Testis (tissue), 2 donors: ENCODE measurements at regions not wholly inside any gene's neighbourhood (a gene's known extent, or its start where the extent isn't known, plus 50 kb on each side); places are given as distances from the start of the nearest gene placed in this dataset.

Experiments used
- DNase-seq: peaks from one replicate; pipeline ENCODE4 v3.0.0-alpha.2; 2019
- H3K27ac ChIP-seq, 2 donors: fragments of 200-600 bp; sonication (generic); one replicate each; pipeline ENCODE4 v1.5.1; 2019
- H3K27me3 ChIP-seq: fragments of 200-600 bp; sonication (generic); one replicate; pipeline ENCODE4 v1.5.1; 2019
- H3K36me3 ChIP-seq: fragments of 200-600 bp; sonication (generic); one replicate; pipeline ENCODE4 v1.5.1; 2017; ENCODE audit warnings: low read depth; ENCODE audit errors: missing control alignments
- H3K4me1 ChIP-seq: fragments of 200-600 bp; sonication (generic); one replicate; pipeline ENCODE4 v1.5.1; 2019
- H3K4me3 ChIP-seq, 2 donors: fragments of 200-600 bp; sonication (generic); one replicate each; pipeline ENCODE4 v1.5.1; 2017 to 2019
- H3K9me3 ChIP-seq: fragments of 200-600 bp; sonication (generic); one replicate; pipeline ENCODE4 v1.5.1; 2017
- CTCF ChIP-seq, 3 experiments: fragments of 450-650 bp in 2 of 3; fragments of 200-600 bp in 1 of 3; sonication (generic) in 1 of 3; IDR thresholded peaks; one replicate each; pipeline ENCODE4 v1.5.1; 2016 to 2019; ENCODE audit warnings: antibody characterized with exemption in 3 of 3, mild to moderate bottlenecking in 2 of 3, moderate library complexity in 1 of 3
- POLR2A ChIP-seq: fragments of 450-650 bp; IDR thresholded peaks from one replicate; pipeline ENCODE4 v1.6.1; 2017; ENCODE audit warnings: antibody characterized with exemption, mild to moderate bottlenecking, moderate library complexity
- WGBS, 2 donors: methylation state at CpG; one replicate each; pipeline ENCODE4 v1.1.5; 2018; 5-methylcytosine and 5-hydroxymethylcytosine counted together
- intact Hi-C: fragments of 100-400 bp; cut with DNase I; formaldehyde crosslinking; loops from one replicate; pipeline ENCODE4 v1.15.1; 2023; ENCODE audit warnings: low total_unique reads

- 95 to 97% methylated on average over 4 of the region's 4 CpGs for WGBS, 2 donors
- H3K4me3 ChIP-seq: no peak overlapping the region
- intact Hi-C loops: no loop called here
- H3K27me3 ChIP-seq: no peaks in the 10 kb centered on the region
- TF ChIP-seq POLR2A (no peak), CTCF (IDR thresholded peaks at IDR 0.05) (no peak)
- no peaks in the 10 kb centered on the region for H3K9me3 ChIP-seq
- no peak for DNase-seq
- no peak overlapping the region for H3K27ac ChIP-seq
- no peaks in the 10 kb centered on the region for H3K4me1 ChIP-seq
- no peaks in the 10 kb centered on the region for H3K36me3 ChIP-seq
Measured at GRCh38 chr10:32156031-32156495, 99.8 kb upstream of the KIF5B start.

GRCh38 chr10:32155075-32155516 lies 98.9 kb upstream of the KIF5B start:
- no peak overlapping the region for H3K4me3 ChIP-seq
- peak; percentile 23 for DNase-seq
- H3K36me3 ChIP-seq: no peaks in the 10 kb centered on the region
- H3K27me3 ChIP-seq: no peaks in the 10 kb centered on the region
- no peak for TF ChIP-seq POLR2A
- TF ChIP-seq CTCF (IDR thresholded peaks at IDR 0.05): no peak
- H3K27ac ChIP-seq: no peak overlapping the region
- no peaks in the 10 kb centered on the region for H3K4me1 ChIP-seq
- H3K9me3 ChIP-seq: no peaks in the 10 kb centered on the region
- intact Hi-C loops: no loop called here
- WGBS, 2 donors: 52 to 67% methylated on average over 2 of the region's 2 CpGs

GRCh38 chr10:32153931-32154330 lies 97.7 kb upstream of the KIF5B start:
- Histone ChIP-seq H3K4me1 (no peaks in the 10 kb centered on the region), H3K4me3 (no peak overlapping the region), H3K27ac (no peak overlapping the region), H3K9me3 (no peaks in the 10 kb centered on the region), H3K27me3 (no peaks in the 10 kb centered on the region), H3K36me3 (no peaks in the 10 kb centered on the region)
- TF ChIP-seq POLR2A (no peak), CTCF (IDR thresholded peaks at IDR 0.05) (no peak)
- WGBS, 2 donors: 89 to 100% methylated on average over 1 of the region's 1 CpG
- no peak for DNase-seq
- intact Hi-C loops: no loop called here

- 73 to 94% methylated on average over 4 of the region's 4 CpGs for WGBS, 2 donors
- intact Hi-C loops: no loop called here
- Histone ChIP-seq H3K4me3 (no peak overlapping the region), H3K4me1 (no peaks in the 10 kb centered on the region), H3K27me3 (no peaks in the 10 kb centered on the region), H3K36me3 (no peaks in the 10 kb centered on the region), H3K9me3 (no peaks in the 10 kb centered on the region), H3K27ac (no peak overlapping the region)
- no peak for DNase-seq
- TF ChIP-seq POLR2A (no peak), CTCF (IDR thresholded peaks at IDR 0.05) (no peak)
Measured at GRCh38 chr10:32153252-32153651, 97.0 kb upstream of the KIF5B start.

- 91 to 94% methylated on average over 2 of the region's 2 CpGs for WGBS, 2 donors
- intact Hi-C loops: no loop called here
Measured at GRCh38 chr10:32151871-32152270, 95.6 kb upstream of the KIF5B start.

More at GRCh38 chr10:32151871-32152270, 95.6 kb upstream of the KIF5B start:
- Histone ChIP-seq H3K4me3 (no peak overlapping the region), H3K36me3 (no peaks in the 10 kb centered on the region), H3K27ac (no peak overlapping the region), H3K4me1 (no peaks in the 10 kb centered on the region), H3K27me3 (no peaks in the 10 kb centered on the region), H3K9me3 (no peaks in the 10 kb centered on the region)
- no peak for TF ChIP-seq POLR2A
- no peak for DNase-seq
